Fibroblast of mammary gland (primary cell): ENCODE measurements at regions not wholly inside any gene's neighbourhood (a gene's known extent, or its start where the extent isn't known, plus 50 kb on each side); places are given as distances from the start of the nearest gene placed in this dataset.
"Not testable (repeated sequence)": the region's sequence is repeated elsewhere in the genome, so short reads cannot be mapped to it uniquely, and the experiment has no call there.

Experiments used
- DNase-seq: peaks from one replicate; pipeline ENCODE4 v3.0.0-alpha.2; 2010; ENCODE audit warnings: low read depth
- H3K4me3 ChIP-seq: 2 replicates; pipeline ENCODE4 v1.5.1; 2011; ENCODE audit warnings: low read depth, mild to moderate bottlenecking, low read length, moderate library complexity; ENCODE audit not compliant: control insufficient read depth
- CTCF ChIP-seq: conservative IDR thresholded peaks from 2 replicates; pipeline ENCODE4 v1.5.1; 2011; ENCODE audit warnings: low read depth, low read length, inconsistent platforms; ENCODE audit not compliant: control insufficient read depth, insufficient read depth

- peak; percentile 59 for DNase-seq
- no peak overlapping the region for H3K4me3 ChIP-seq
- no peak for TF ChIP-seq CTCF
Measured at GRCh38 chr16:22641131-22641628, 130.5 kb downstream of the NPIPB5 start.

- DNase-seq = no peak
- H3K4me3 ChIP-seq = no peak overlapping the region
- TF ChIP-seq CTCF = no peak
Measured at GRCh38 chr16:22642416-22643088, 131.9 kb downstream of the NPIPB5 start.

GRCh38 chr16:22643203-22643602 lies 132.5 kb downstream of the NPIPB5 start:
- not testable (repeated sequence) for H3K4me3 ChIP-seq, DNase-seq

- no peak for DNase-seq
- TF ChIP-seq CTCF = no peak
- no peak overlapping the region for H3K4me3 ChIP-seq
Measured at GRCh38 chr16:22643886-22644285, 133.2 kb downstream of the NPIPB5 start.

GRCh38 chr16:22645868-22646267 lies 135.2 kb downstream of the NPIPB5 start:
- H3K4me3 ChIP-seq = no peak overlapping the region
- TF ChIP-seq CTCF = no peak
- no peak for DNase-seq

- no peak overlapping the region for H3K4me3 ChIP-seq
- no peak for DNase-seq
- no peak for TF ChIP-seq CTCF
Measured at GRCh38 chr16:22646948-22647556, 136.4 kb downstream of the NPIPB5 start.

GRCh38 chr16:22648141-22648540 lies 137.4 kb downstream of the NPIPB5 start:
- no peak for DNase-seq
- no peak for TF ChIP-seq CTCF

More at GRCh38 chr16:22648141-22648540, 137.4 kb downstream of the NPIPB5 start:
- no peak overlapping the region for H3K4me3 ChIP-seq
